HepG2 (cell line): ENCODE measurements at regions not wholly inside any gene's neighbourhood (a gene's known extent, or its start where the extent isn't known, plus 50 kb on each side); places are given as distances from the start of the nearest gene placed in this dataset.

ENCODE experiments used
- ATAC-seq: fragments of 200-7000 bp; cut with Tn5 transposase; 3 replicates; pipeline ENCODE4 v1.9.1; 2020; ENCODE audit warnings: mild to moderate bottlenecking, moderate library complexity
- BruUV-seq: library from RNA; stranded (reverse); fragments of 400-500 nt; replicated peaks from 2 replicates; lab custom pipeline; 2021; lab: Mats Ljungman, UMichigan
- CTCF ChIA-PET: fragments of 300-600 bp; formaldehyde crosslinking; extraction: SDS; loops from one replicate; lab custom pipeline; 2021; ENCODE audit warnings: low total read pairs, inconsistent platforms, low intra/inter-chr PET ratio; lab: Yijun Ruan, JAX
- POLR2A ChIA-PET: fragments of 350-600 bp; sonication (Branson Sonifier 250); formaldehyde crosslinking; loops from one replicate; lab custom pipeline; 2020; ENCODE audit warnings: antibody characterized with exemption, inconsistent platforms; lab: Yijun Ruan, JAX
- DNase-seq: peaks from one replicate; pipeline ENCODE4 v3.0.0-alpha.2; 2015; ENCODE audit warnings: low spot score
- FAIRE-seq: peaks from 3 replicates; lab custom pipeline; 2011; peaks lifted over from hg19 to GRCh38; lab: Jason Lieb, UNC
- H2AFZ ChIP-seq: one replicate; pipeline ENCODE4 v1.6.1; 2011; ENCODE audit warnings: low read length, inconsistent platforms
- H3K27ac ChIP-seq: fragments of 300-600 bp; 3 replicates; pipeline ENCODE4 v1.8.0; 2011; ENCODE audit warnings: mixed run types, mild to moderate bottlenecking, mixed read lengths, low read length, inconsistent platforms; ENCODE audit not compliant: insufficient read depth; ENCODE audit errors: extremely low read length
- H3K27me3 ChIP-seq, 2 experiments: fragments of 200-600 bp in 1 of 2; 2 replicates in 1 of 2; 3 replicates in 1 of 2; pipeline versions ENCODE4 v1.6.0 to v1.8.0; 2011; ENCODE audit warnings: low read length in 2 of 2, mild to moderate bottlenecking in 2 of 2, moderate library complexity in 2 of 2, inconsistent platforms in 1 of 2; ENCODE audit not compliant: insufficient read depth in 2 of 2, control insufficient read depth in 1 of 2
- H3K36me3 ChIP-seq, 2 experiments: fragments of 200-600 bp in 1 of 2; replicated peaks in 1 of 2; 2 replicates in 1 of 2; 3 replicates in 1 of 2; pipeline versions ENCODE4 v1.5.1 to v1.8.0; 2011; ENCODE audit warnings: low read length in 2 of 2, inconsistent platforms in 1 of 2; ENCODE audit not compliant: insufficient read depth in 2 of 2, control insufficient read depth in 1 of 2
- H3K4me1 ChIP-seq: 2 replicates; pipeline ENCODE4 v1.5.1; 2012; ENCODE audit warnings: low read length, inconsistent platforms; ENCODE audit not compliant: insufficient read depth
- H3K4me2 ChIP-seq: 2 replicates; pipeline ENCODE4 v1.6.0; 2011; ENCODE audit warnings: low read depth, low read length, inconsistent platforms
- H3K4me3 ChIP-seq, 3 experiments: fragments of 200-600 bp in 1 of 3; sonication (generic), shearing (Covaris generic) in 1 of 3; replicated peaks in 1 of 3; 2 replicates each; pipeline ENCODE4 v1.5.1; 2011 to 2016; ENCODE audit warnings: low read length in 3 of 3, inconsistent platforms in 2 of 3, low read depth in 2 of 3, mild to moderate bottlenecking in 2 of 3, control low read depth in 1 of 3, mixed read lengths in 1 of 3; ENCODE audit not compliant: insufficient read depth in 1 of 3
- H3K79me2 ChIP-seq: one replicate; pipeline ENCODE4 v1.6.1; 2011; ENCODE audit warnings: low read length, inconsistent platforms; ENCODE audit not compliant: insufficient read depth
- H3K9ac ChIP-seq: 2 replicates; pipeline ENCODE4 v1.6.0; 2011; ENCODE audit warnings: mild to moderate bottlenecking, low read depth, low read length, inconsistent platforms; ENCODE audit not compliant: insufficient read depth
- H3K9me3 ChIP-seq: 2 replicates; pipeline ENCODE4 v1.5.1; 2012; ENCODE audit warnings: mild to moderate bottlenecking, low read length
- H4K20me1 ChIP-seq: 2 replicates; pipeline ENCODE4 v1.6.0; 2011; ENCODE audit warnings: inconsistent platforms, mild to moderate bottlenecking, low read length, moderate library complexity; ENCODE audit not compliant: insufficient read depth
- ZKSCAN1 ChIP-seq: fragments of 150-350 bp; IDR thresholded peaks from 2 replicates; pipeline ENCODE4 v1.6.1; 2014; ENCODE audit warnings: low read length
- ZNF331 ChIP-seq: sonication (generic); formaldehyde crosslinking; IDR thresholded peaks from 2 replicates; pipeline ENCODE4 v1.4.0; 2020; ENCODE audit warnings: missing genetic modification reagents
- ZNF350 ChIP-seq: sonication (generic); formaldehyde crosslinking; IDR thresholded peaks from 2 replicates; pipeline ENCODE4 v1.4.0; 2020; ENCODE audit warnings: mild to moderate bottlenecking, low read depth, missing genetic modification reagents, borderline replicate concordance
- ZNF577 ChIP-seq: sonication (generic); formaldehyde crosslinking; IDR thresholded peaks from 2 replicates; pipeline ENCODE4 v1.4.0; 2020; ENCODE audit warnings: mild to moderate bottlenecking, low read depth, missing genetic modification reagents, borderline replicate concordance
- in situ Hi-C: cut with HindIII; loops from 2 replicates; pipeline ENCODE4 v1.10.0; 2017; ENCODE audit warnings: low pct_unique_long_range_greater_than_20kb; ENCODE audit not compliant: extremely low pct_ligation_motif_present
- intact Hi-C: fragments of 100-400 bp; cut with micrococcal nuclease; formaldehyde crosslinking; loops from one replicate; pipeline ENCODE4 v1.10.0; 2022; ENCODE audit not compliant: unreplicated experiment

- Histone ChIP-seq H3K4me3 (no peak overlapping the region), H3K9me3 (no peaks in the 10 kb centered on the region), H4K20me1 (no peaks in the 10 kb centered on the region), H3K36me3 (no peaks in the 10 kb centered on the region), H3K27ac (no peak overlapping the region), H3K4me1 (no peaks in the 10 kb centered on the region), H3K27me3 (no peaks in the 10 kb centered on the region), H3K4me2 (no peak overlapping the region), H3K79me2 (no peaks in the 10 kb centered on the region), H3K9ac (no peak overlapping the region), H2AFZ (no peak overlapping the region)
- ChIA-PET POLR2A (no interaction called here), CTCF (no interaction called here)
- BruUV-seq = no TSS peak
- DNase-seq (no peak), ATAC-seq (no peak), FAIRE-seq (no peak)
- in situ Hi-C loops = no loop called here
- TF ChIP-seq ZNF331 (CRISPR knock-in tag) (no peak), ZNF577 (CRISPR knock-in tag) (no peak), ZKSCAN1 (no peak), ZNF350 (CRISPR knock-in tag) (no peak)
- intact Hi-C loops = no loop called here
Measured at GRCh38 chr11:88387957-88388356, 50.4 kb upstream of the CTSC start.
